T-helper 2 cell treated with Interferon-gamma antibody and Interleukin-4, amounts not matched to agents 100 ng/mL and 5 ng/mL, for 36 hours (primary cell): ENCODE measurements at regions not wholly inside any gene's neighbourhood (a gene's known extent, or its start where the extent isn't known, plus 50 kb on each side); places are given as distances from the start of the nearest gene placed in this dataset.
"Not testable (repeated sequence)": the region's sequence is repeated elsewhere in the genome, so short reads cannot be mapped to it uniquely, and the experiment has no call there.

Experiments used
- intact Hi-C: fragments of 100-400 bp; cut with micrococcal nuclease; formaldehyde crosslinking; loops from one replicate; pipeline ENCODE4 v1.15.1; 2023

GRCh38 chr7:91767820-91768219, 112.7 kb downstream of the MTERF1 start:
- intact Hi-C loops: no loop called here

GRCh38 chr7:91771394-91771793, 109.1 kb downstream of the MTERF1 start:
- intact Hi-C loops: no loop called here

GRCh38 chr7:91771921-91772815, 108.3 kb downstream of the MTERF1 start:
- intact Hi-C loops: no loop called here

- intact Hi-C loops: no loop called here
These were observed 104.3 kb downstream of the MTERF1 start for GRCh38 chr7:91776171-91776570.

- intact Hi-C loops: no loop called here
These were observed 103.0 kb downstream of the MTERF1 start for GRCh38 chr7:91777522-91777921.

GRCh38 chr7:91778416-91778815, 102.1 kb downstream of the MTERF1 start:
- intact Hi-C loops: no loop called here

GRCh38 chr7:91780521-91780920, 100.0 kb downstream of the MTERF1 start:
- intact Hi-C loops: loop anchor here (10.0 kb wide), 1 partner anchor 696 kb away; no protein-coding TSS in a partner anchor

- intact Hi-C loops: loop anchor here (10.0 kb wide), 1 partner anchor 700 kb away; no protein-coding TSS in a partner anchor
These were observed 96.0 kb downstream of the MTERF1 start for GRCh38 chr7:91784469-91784868.

- intact Hi-C loops: loop anchor here (10.0 kb wide), 1 partner anchor 703 kb away; no protein-coding TSS in a partner anchor
These were observed 92.6 kb downstream of the MTERF1 start for GRCh38 chr7:91787931-91788330.

GRCh38 chr7:91789086-91789485, 91.4 kb downstream of the MTERF1 start:
- intact Hi-C loops: loop anchor here (10.0 kb wide), 1 partner anchor 704 kb away; no protein-coding TSS in a partner anchor

GRCh38 chr7:91789558-91789957, 90.9 kb downstream of the MTERF1 start:
- intact Hi-C loops: loop anchor here (10.0 kb wide), 1 partner anchor 705 kb away; no protein-coding TSS in a partner anchor

- intact Hi-C loops: not testable (repeated sequence)
These were observed 89.9 kb downstream of the MTERF1 start for GRCh38 chr7:91790646-91791045.

GRCh38 chr7:91796122-91796521, 84.4 kb downstream of the MTERF1 start:
- intact Hi-C loops: no loop called here

GRCh38 chr7:91798425-91798824, 82.1 kb downstream of the MTERF1 start:
- intact Hi-C loops: no loop called here

GRCh38 chr7:91800389-91800788, 80.1 kb downstream of the MTERF1 start:
- intact Hi-C loops: no loop called here

GRCh38 chr7:91801331-91801983, 79.0 kb downstream of the MTERF1 start:
- intact Hi-C loops: no loop called here

GRCh38 chr7:91811236-91811635, 69.3 kb downstream of the MTERF1 start:
- intact Hi-C loops: no loop called here

- intact Hi-C loops: no loop called here
These were observed 68.9 kb downstream of the MTERF1 start for GRCh38 chr7:91811641-91812040.

- intact Hi-C loops: no loop called here
These were observed 68.1 kb downstream of the MTERF1 start for GRCh38 chr7:91812388-91812787.

- intact Hi-C loops: no loop called here
These were observed 66.3 kb downstream of the MTERF1 start for GRCh38 chr7:91814189-91814588.
